Neural progenitor cell (in vitro differentiated cells): ENCODE measurements at regions not wholly inside any gene's neighbourhood (a gene's known extent, or its start where the extent isn't known, plus 50 kb on each side); places are given as distances from the start of the nearest gene placed in this dataset.
A peak's percentile ranks its signal among the peaks of the same experiment; 100 is the strongest.
"Not testable (repeated sequence)": the region's sequence is repeated elsewhere in the genome, so short reads cannot be mapped to it uniquely, and the experiment has no call there.

ENCODE experiments used
- DNase-seq: peaks from one replicate; pipeline ENCODE4 v3.0.0-alpha.2; 2016; ENCODE audit warnings: low spot score
- H2AFZ ChIP-seq: fragments of 200-600 bp; sonication (generic); replicated peaks from 2 replicates; pipeline ENCODE4 v1.6.1; 2016; ENCODE audit warnings: antibody characterized with exemption
- H3F3A ChIP-seq: fragments of 200-600 bp; sonication (generic); 2 replicates; pipeline ENCODE4 v1.6.1; 2016; ENCODE audit warnings: antibody characterized with exemption, low read depth
- H3K27ac ChIP-seq: fragments of 200-600 bp; sonication (generic); 2 replicates; pipeline ENCODE4 v1.5.1; 2016; ENCODE audit warnings: mild to moderate bottlenecking
- H3K27me3 ChIP-seq: fragments of 200-600 bp; sonication (generic); 2 replicates; pipeline ENCODE4 v1.6.1; 2016; ENCODE audit warnings: mild to moderate bottlenecking, moderate library complexity
- H3K36me3 ChIP-seq: fragments of 200-600 bp; sonication (generic); 2 replicates; pipeline ENCODE4 v1.5.1; 2016
- H3K4me1 ChIP-seq: fragments of 200-600 bp; sonication (generic); 2 replicates; pipeline ENCODE4 v1.6.1; 2016; ENCODE audit warnings: mixed run types
- H3K4me2 ChIP-seq: fragments of 200-600 bp; sonication (generic); 2 replicates; pipeline ENCODE4 v1.6.1; 2016
- H3K4me3 ChIP-seq: fragments of 200-600 bp; sonication (generic); 2 replicates; pipeline ENCODE4 v1.5.1; 2016
- H3K79me2 ChIP-seq: fragments of 200-600 bp; sonication (generic); 2 replicates; pipeline ENCODE4 v1.6.1; 2016; ENCODE audit warnings: low read depth
- H3K9ac ChIP-seq: fragments of 200-600 bp; sonication (generic); 2 replicates; pipeline ENCODE4 v1.6.1; 2016
- H3K9me3 ChIP-seq: fragments of 200-600 bp; sonication (generic); 2 replicates; pipeline ENCODE4 v1.5.1; 2016; ENCODE audit warnings: low read depth
- H4K20me1 ChIP-seq: fragments of 200-600 bp; sonication (generic); 2 replicates; pipeline ENCODE4 v1.6.1; 2016; ENCODE audit warnings: low read depth
- H3K27ac Mint-ChIP-seq: 3 replicates; pipeline ENCODE4 v1.8.0; 2021; ENCODE audit warnings: mixed read lengths
- H3K27me3 Mint-ChIP-seq: 2 replicates; pipeline ENCODE4 v1.8.0; 2022; ENCODE audit warnings: low read depth, mild to moderate bottlenecking, inconsistent platforms, moderate library complexity, mixed read lengths; ENCODE audit not compliant: insufficient read depth
- H3K36me3 Mint-ChIP-seq: 3 replicates; pipeline ENCODE4 v1.8.0; 2021; ENCODE audit warnings: mixed read lengths
- H3K4me1 Mint-ChIP-seq: 3 replicates; pipeline ENCODE4 v1.8.0; 2021; ENCODE audit warnings: mixed read lengths
- H3K4me3 Mint-ChIP-seq: 3 replicates; pipeline ENCODE4 v1.8.0; 2021; ENCODE audit warnings: mild to moderate bottlenecking, moderate library complexity, mixed read lengths
- H3K9me3 Mint-ChIP-seq: 3 replicates; pipeline ENCODE4 v1.8.0; 2020; ENCODE audit warnings: mixed read lengths
- EZH2 ChIP-seq: fragments of 200-600 bp; sonication (generic); IDR thresholded peaks from 2 replicates; pipeline ENCODE4 v1.6.1; 2017; ENCODE audit warnings: antibody characterized with exemption, mild to moderate bottlenecking, moderate library complexity
- EZH2phosphoT487 ChIP-seq: fragments of 200-600 bp; sonication (generic); IDR thresholded peaks from 2 replicates; pipeline ENCODE4 v1.6.1; 2017; ENCODE audit warnings: antibody characterized with exemption
- TF ChIP-seq, protein P1 (sequence below): fragments of 200-600 bp; sonication (generic); IDR thresholded peaks from 2 replicates; pipeline ENCODE4 v1.5.1; 2017; ENCODE audit warnings: antibody characterized with exemption, mild to moderate bottlenecking

DNA sequence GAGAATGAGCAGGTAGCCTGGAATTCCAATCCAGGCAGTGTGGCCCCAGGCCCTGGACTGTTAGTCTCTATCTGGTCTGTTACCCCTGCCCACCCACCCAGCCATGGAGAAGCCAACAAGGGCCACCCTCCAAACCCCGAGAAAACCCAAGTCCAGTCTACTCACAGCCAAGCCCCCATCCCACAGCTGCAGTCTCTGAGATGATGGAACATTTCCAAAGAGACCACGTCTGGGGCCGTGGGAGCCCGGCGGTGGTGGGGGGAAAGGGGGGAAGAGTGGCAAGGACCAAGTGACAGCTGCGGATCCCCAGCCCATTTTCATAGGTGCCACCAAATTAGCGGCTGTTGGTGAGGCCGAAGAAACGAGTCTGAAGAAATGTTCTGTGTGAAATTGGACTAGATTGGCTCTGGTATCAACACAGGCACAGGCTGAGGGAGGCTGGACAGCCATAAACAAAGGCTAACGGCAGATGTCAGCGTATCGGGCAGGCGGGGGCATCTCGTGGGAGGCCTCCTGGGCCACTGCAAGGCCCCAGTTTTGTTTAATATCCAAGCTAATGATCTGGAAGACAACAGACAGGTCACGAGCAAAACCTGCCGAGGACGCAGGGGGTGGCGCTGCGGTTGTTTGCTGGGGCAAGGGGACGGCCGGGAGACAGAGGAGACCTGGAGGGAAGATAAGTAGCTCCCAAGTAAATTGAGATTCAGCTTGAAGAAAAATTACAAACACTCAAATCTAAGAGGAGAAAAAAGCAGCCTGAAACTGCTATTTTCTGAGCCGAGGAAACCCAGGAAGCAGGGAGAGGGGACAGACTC is 53.4 kb downstream of the RBFOX3 start:
- Mint-ChIP-seq H3K27me3 (peaks cover 3% of the 10 kb centered on the region), H3K9me3 (peaks cover 3% of the 10 kb centered on the region), H3K4me3 (peak overlapping the region; percentile 17), H3K27ac (peak overlapping the region; percentile 76), H3K4me1 (peaks cover 16% of the 10 kb centered on the region), H3K36me3 (no peaks in the 10 kb centered on the region)
- no peaks in the 10 kb centered on the region for H3K27me3 ChIP-seq
- H3K4me1 ChIP-seq, result peaks cover 9% of the 10 kb centered on the region
- H3K4me2 ChIP-seq, result no peak overlapping the region
- H3K79me2 ChIP-seq, result no peaks in the 10 kb centered on the region
- peak overlapping the region; percentile 10 for H2AFZ ChIP-seq
- TF ChIP-seq, protein P1, sequence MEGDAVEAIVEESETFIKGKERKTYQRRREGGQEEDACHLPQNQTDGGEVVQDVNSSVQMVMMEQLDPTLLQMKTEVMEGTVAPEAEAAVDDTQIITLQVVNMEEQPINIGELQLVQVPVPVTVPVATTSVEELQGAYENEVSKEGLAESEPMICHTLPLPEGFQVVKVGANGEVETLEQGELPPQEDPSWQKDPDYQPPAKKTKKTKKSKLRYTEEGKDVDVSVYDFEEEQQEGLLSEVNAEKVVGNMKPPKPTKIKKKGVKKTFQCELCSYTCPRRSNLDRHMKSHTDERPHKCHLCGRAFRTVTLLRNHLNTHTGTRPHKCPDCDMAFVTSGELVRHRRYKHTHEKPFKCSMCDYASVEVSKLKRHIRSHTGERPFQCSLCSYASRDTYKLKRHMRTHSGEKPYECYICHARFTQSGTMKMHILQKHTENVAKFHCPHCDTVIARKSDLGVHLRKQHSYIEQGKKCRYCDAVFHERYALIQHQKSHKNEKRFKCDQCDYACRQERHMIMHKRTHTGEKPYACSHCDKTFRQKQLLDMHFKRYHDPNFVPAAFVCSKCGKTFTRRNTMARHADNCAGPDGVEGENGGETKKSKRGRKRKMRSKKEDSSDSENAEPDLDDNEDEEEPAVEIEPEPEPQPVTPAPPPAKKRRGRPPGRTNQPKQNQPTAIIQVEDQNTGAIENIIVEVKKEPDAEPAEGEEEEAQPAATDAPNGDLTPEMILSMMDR, result no peak
- TF ChIP-seq EZH2phosphoT487 (no peak), EZH2 (no peak)
- H3K36me3 ChIP-seq, result no peaks in the 10 kb centered on the region
- H3K9ac ChIP-seq, result no peak overlapping the region
- no peaks in the 10 kb centered on the region for H3F3A ChIP-seq
- no peak for DNase-seq
- peaks cover 7% of the 10 kb centered on the region for H3K9me3 ChIP-seq
- H4K20me1 ChIP-seq, result no peaks in the 10 kb centered on the region
- H3K4me3 ChIP-seq, result no peak overlapping the region
- H3K27ac ChIP-seq, result no peak overlapping the region

GRCh38 chr17:79556271-79556670 is 54.6 kb downstream of the RBFOX3 start:
- peaks cover 9% of the 10 kb centered on the region for H3K4me1 ChIP-seq
- H4K20me1 ChIP-seq, result no peaks in the 10 kb centered on the region
- peaks cover 9% of the 10 kb centered on the region for H3K9me3 Mint-ChIP-seq
- no peaks in the 10 kb centered on the region for H3K79me2 ChIP-seq
- H3K27me3 ChIP-seq, result no peaks in the 10 kb centered on the region
- no peak overlapping the region for H2AFZ ChIP-seq
- TF ChIP-seq EZH2 (no peak), EZH2phosphoT487 (no peak)
- TF ChIP-seq, protein P1, result no peak
- no peaks in the 10 kb centered on the region for H3K36me3 ChIP-seq
- H3K36me3 Mint-ChIP-seq, result no peaks in the 10 kb centered on the region
- H3K4me3 Mint-ChIP-seq, result no peak overlapping the region
- no peak overlapping the region for H3K4me2 ChIP-seq
- peak overlapping the region; percentile 4 for H3K27ac Mint-ChIP-seq
- no peak overlapping the region for H3K27ac ChIP-seq
- H3F3A ChIP-seq, result no peaks in the 10 kb centered on the region
- no peak overlapping the region for H3K4me3 ChIP-seq
- DNase-seq, result no peak
- H3K9me3 ChIP-seq, result peaks cover 7% of the 10 kb centered on the region
- peaks cover 10% of the 10 kb centered on the region for H3K4me1 Mint-ChIP-seq
- no peak overlapping the region for H3K9ac ChIP-seq
- peaks cover 3% of the 10 kb centered on the region for H3K27me3 Mint-ChIP-seq

DNA sequence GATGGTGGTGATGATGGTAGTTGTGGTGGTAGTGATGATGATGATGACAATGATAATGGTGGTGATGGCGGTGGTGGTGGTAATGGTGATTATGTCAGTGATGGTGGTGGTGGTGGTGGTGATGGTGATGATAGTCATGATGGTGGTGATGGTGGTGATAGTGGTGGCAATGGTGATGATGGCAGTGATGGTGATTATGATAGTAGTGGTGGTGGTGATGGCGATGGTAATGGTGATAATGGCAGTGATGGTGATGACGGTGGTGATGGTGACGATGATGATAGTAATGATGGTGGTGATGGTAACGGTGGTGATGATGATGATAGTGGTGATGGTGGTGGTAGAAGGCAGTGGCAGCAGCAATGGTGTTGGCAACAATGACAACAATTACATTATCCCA is 55.3 kb downstream of the RBFOX3 start:
- Histone ChIP-seq H3K79me2 (no peaks in the 10 kb centered on the region), H3K27me3 (no peaks in the 10 kb centered on the region), H3K9ac (no peak overlapping the region), H3K4me3 (no peak overlapping the region), H3K9me3 (peaks cover 7% of the 10 kb centered on the region), H3K27ac (no peak overlapping the region), H3F3A (no peaks in the 10 kb centered on the region), H4K20me1 (no peaks in the 10 kb centered on the region), H2AFZ (no peak overlapping the region), H3K4me2 (no peak overlapping the region), H3K36me3 (no peaks in the 10 kb centered on the region), H3K4me1 (peaks cover 9% of the 10 kb centered on the region)
- Mint-ChIP-seq H3K36me3 (no peaks in the 10 kb centered on the region), H3K27me3 (peaks cover 3% of the 10 kb centered on the region), H3K4me3 (no peak overlapping the region), H3K4me1 (peaks cover 10% of the 10 kb centered on the region), H3K9me3 (peaks cover 12% of the 10 kb centered on the region), H3K27ac (no peak overlapping the region)
- no peak for DNase-seq
- TF ChIP-seq EZH2phosphoT487 (no peak), EZH2 (no peak)

GRCh38 chr17:79554346-79554745 is 56.5 kb downstream of the RBFOX3 start:
- not testable (repeated sequence) for H3K9ac ChIP-seq, H3K36me3 ChIP-seq, H3K4me3 Mint-ChIP-seq, H2AFZ ChIP-seq, H3K9me3 ChIP-seq, H3K27ac Mint-ChIP-seq, H3K27me3 ChIP-seq, H3K4me3 ChIP-seq, H3K79me2 ChIP-seq, H3K27ac ChIP-seq, DNase-seq, H3K4me2 ChIP-seq, H3K36me3 Mint-ChIP-seq, H4K20me1 ChIP-seq, H3K27me3 Mint-ChIP-seq, H3F3A ChIP-seq
- H3K4me1 ChIP-seq, result peaks cover 16% of the 10 kb centered on the region
- Mint-ChIP-seq H3K9me3 (peaks cover 12% of the 10 kb centered on the region), H3K4me1 (peaks cover 18% of the 10 kb centered on the region)
